HG03565 (cell line): ENCODE measurements at regions not wholly inside any gene's neighbourhood (a gene's known extent, or its start where the extent isn't known, plus 50 kb on each side); places are given as distances from the start of the nearest gene placed in this dataset.
"Not testable (repeated sequence)": the region's sequence is repeated elsewhere in the genome, so short reads cannot be mapped to it uniquely, and the experiment has no call there.

Source experiments
- ATAC-seq: cut with Tn5 transposase; IDR thresholded peaks from one replicate; pipeline ENCODE4 v1.9.1; 2021; ENCODE audit warnings: mild to moderate bottlenecking, moderate library complexity; ENCODE audit not compliant: unreplicated experiment

GRCh38 chr10:33965795-33966581, 631.5 kb upstream of the NRP1 start:
- ATAC-seq: no peak

- no peak for ATAC-seq
Observed at GRCh38 chr10:33963729-33964128, 629.3 kb upstream of the NRP1 start.

GRCh38 chr10:33956322-33956721, 621.9 kb upstream of the NRP1 start:
- ATAC-seq: not testable (repeated sequence)

GRCh38 chr10:33955676-33956075, 621.2 kb upstream of the NRP1 start:
- no peak for ATAC-seq

- no peak for ATAC-seq
Observed at GRCh38 chr10:33952692-33953360, 618.4 kb upstream of the NRP1 start.

- ATAC-seq: no peak
Observed at GRCh38 chr10:33950206-33950605, 615.7 kb upstream of the NRP1 start.

- no peak for ATAC-seq
Observed at GRCh38 chr10:33947544-33947943, 613.1 kb upstream of the NRP1 start.

- no peak for ATAC-seq
Observed at GRCh38 chr10:33945051-33945450, 610.6 kb upstream of the NRP1 start.

GRCh38 chr10:33942508-33942907, 608.0 kb upstream of the NRP1 start:
- no peak for ATAC-seq

GRCh38 chr10:33939892-33940291, 605.4 kb upstream of the NRP1 start:
- ATAC-seq: no peak

DNA sequence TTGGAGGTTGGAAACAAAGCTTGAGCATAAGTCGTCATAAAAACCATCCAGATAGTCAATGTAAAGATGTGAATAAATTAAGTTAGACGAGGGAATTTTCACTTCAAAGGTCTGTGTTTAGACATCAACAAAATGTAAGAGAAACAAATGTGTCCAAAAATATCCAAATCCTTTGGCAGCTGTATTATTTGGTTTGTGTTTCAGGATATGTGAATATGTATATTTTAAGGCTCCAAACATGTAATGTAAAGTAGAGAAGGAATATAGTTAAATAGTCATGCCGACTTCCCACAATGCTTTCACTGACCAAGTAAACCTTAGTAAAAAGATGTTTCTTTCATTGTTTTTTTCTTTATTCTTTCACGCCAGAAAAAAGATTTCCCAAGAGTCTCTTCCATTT, 604.9 kb upstream of the NRP1 start:
- ATAC-seq: no peak

DNA sequence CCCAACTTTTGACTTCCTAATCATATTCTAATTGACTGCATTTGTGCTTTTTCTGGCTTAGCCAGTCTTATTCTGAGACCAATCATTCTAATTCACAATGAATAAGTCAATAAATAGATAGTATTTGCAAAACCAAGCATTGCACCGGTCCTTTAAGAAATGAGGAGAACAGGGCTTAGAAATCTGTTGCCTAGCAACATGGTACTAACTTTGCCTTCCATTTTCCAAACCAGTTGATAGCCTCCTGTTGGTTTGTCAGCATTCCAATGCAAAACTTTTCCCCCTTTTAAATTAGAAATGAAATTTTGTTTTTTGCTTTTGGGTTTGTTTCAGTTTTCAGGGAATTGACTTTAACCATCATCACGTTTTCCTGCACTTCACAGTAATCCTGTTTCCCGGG, 603.5 kb upstream of the NRP1 start:
- no peak for ATAC-seq

DNA sequence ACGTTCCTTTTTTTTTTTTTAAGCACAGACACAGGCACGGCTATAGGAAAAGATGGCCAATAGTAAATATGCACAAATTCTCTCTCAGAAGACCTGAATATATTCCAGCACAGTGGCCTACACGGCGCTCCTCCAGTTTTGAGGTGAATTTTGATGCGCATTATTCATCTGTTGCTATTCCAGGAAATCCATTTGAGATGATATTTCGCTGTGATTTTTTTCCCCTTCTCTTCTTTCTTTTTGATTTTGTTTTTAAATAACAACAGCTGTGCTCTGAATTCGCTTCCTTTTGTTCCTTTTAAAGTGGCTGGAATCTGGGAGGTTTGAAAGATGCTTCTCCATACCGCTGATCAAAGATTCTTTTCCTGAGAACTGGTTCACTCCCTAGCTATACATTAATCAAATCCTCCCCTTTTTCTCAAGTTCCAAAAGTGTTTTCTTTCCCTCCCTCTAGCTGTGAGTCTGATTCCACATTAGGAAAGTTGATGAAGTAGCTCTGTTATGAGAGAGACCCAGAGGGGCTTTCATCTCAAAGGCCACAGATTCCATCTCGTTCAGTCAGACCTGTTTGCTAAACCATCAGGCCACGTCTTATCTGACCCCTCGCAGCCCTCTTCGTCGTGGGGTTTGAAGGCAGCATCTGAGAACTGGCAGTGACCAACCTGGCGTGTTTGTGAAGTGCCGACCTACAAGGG, 602.7 kb upstream of the NRP1 start:
- no peak for ATAC-seq

- ATAC-seq: no peak
Observed at GRCh38 chr10:33935350-33935749, 600.9 kb upstream of the NRP1 start.

DNA sequence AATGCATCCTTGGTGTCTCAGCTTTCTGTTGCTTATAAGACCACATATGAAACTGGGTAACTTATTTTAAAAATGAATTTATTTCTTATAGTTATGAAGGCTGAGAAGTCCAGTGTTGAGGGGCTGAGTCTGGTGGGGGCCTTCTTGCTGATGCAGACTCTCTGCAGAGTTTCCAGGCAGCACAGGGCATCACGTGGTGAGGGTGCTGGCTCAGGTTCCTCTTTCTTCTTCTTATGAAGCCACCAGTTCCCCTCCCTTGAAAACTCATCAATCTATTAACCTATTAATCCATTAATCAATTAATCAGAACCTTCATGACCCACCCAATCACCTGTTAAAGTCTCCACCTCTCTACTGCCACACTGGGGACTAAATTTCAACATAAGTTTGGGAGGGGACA, 595.6 kb upstream of the NRP1 start:
- ATAC-seq: no peak

GRCh38 chr10:33927347-33927746, 592.9 kb upstream of the NRP1 start:
- no peak for ATAC-seq

- no peak for ATAC-seq
Observed at GRCh38 chr10:33921970-33922605, 587.6 kb upstream of the NRP1 start.

- ATAC-seq: no peak
Observed at GRCh38 chr10:33920351-33920750, 585.9 kb upstream of the NRP1 start.

- no peak for ATAC-seq
Observed at GRCh38 chr10:33919244-33919643, 584.8 kb upstream of the NRP1 start.

DNA sequence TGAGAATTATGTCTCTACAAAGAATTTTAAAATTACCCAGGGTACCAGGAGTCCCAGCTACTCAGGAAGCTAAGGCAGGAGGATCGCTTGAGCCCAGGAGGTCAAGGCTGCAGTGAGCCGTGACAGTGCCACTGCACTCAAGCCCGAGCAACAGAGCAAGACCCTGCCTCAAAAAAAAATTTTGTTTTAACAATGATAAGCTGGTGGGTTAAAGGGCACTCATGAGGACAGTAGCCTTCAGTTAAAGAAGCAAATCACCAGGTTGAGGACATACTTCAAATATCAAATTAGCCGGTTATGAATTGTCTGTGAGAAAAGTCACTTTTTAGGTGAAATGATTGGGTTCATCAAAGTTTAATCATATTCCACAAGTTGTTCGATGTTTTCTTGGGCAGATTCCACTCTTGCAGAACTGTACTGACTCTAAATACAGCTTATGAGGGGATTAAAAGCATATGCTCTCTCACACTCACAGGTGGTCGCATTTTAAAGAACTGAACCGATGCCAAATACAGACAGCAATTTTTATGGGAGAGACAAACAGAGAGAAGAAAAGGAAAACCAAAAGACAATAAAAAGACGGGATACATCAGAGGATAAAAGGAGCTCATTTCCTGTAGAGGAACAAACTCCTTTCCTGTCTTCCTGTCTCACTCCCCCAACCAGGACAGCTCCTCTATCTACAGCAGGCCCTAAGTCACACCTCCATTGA, 582.8 kb upstream of the NRP1 start:
- no peak for ATAC-seq

GRCh38 chr10:33914746-33915145, 580.3 kb upstream of the NRP1 start:
- no peak for ATAC-seq
